HFF-Myc (cell line): ENCODE measurements at regions not wholly inside any gene's neighbourhood (a gene's known extent, or its start where the extent isn't known, plus 50 kb on each side); places are given as distances from the start of the nearest gene placed in this dataset.

Experiments used
- DNase-seq: peaks from one replicate; pipeline ENCODE4 v3.0.0-alpha.2; 2011; ENCODE audit warnings: low read depth; ENCODE audit errors: extremely low read depth
- H3K4me3 ChIP-seq: replicated peaks from 2 replicates; pipeline ENCODE4 v1.5.1; 2011; ENCODE audit warnings: low read depth, mild to moderate bottlenecking, control low read depth, low read length
- TF ChIP-seq, protein P1 (sequence below): IDR thresholded peaks from 2 replicates; pipeline ENCODE4 v1.5.1; 2012; ENCODE audit warnings: mild to moderate bottlenecking, low read depth, low read length, control low read depth; ENCODE audit errors: missing control alignments

DNA sequence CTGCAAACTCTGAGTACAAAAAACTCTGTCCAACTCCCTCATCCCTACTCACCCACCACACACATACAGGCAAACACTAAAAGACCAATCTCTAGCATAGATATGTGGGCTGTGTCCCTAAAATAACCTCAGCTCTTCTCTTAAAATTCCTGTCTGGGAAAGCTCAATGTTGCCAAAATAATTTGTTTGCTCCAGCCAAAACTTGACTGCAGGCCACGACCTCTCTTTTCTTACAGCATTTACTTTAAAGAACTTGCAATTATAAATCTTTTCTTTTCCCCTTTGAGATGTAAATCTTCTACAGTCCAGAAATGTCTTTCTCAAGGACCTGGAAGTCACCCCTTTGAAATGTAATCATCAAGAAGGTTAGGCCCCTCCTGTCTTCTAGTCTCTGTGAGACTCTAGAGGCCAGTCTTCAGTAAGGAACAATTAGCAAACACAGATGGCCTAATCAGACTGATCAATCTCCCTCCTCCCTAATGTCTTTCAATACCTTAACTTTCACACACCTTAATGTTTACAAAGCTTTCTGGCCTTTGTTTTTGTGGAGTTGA lies 483.6 kb upstream of the RGS18 start:
- TF ChIP-seq, protein P1, sequence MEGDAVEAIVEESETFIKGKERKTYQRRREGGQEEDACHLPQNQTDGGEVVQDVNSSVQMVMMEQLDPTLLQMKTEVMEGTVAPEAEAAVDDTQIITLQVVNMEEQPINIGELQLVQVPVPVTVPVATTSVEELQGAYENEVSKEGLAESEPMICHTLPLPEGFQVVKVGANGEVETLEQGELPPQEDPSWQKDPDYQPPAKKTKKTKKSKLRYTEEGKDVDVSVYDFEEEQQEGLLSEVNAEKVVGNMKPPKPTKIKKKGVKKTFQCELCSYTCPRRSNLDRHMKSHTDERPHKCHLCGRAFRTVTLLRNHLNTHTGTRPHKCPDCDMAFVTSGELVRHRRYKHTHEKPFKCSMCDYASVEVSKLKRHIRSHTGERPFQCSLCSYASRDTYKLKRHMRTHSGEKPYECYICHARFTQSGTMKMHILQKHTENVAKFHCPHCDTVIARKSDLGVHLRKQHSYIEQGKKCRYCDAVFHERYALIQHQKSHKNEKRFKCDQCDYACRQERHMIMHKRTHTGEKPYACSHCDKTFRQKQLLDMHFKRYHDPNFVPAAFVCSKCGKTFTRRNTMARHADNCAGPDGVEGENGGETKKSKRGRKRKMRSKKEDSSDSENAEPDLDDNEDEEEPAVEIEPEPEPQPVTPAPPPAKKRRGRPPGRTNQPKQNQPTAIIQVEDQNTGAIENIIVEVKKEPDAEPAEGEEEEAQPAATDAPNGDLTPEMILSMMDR: no peak
- no peak overlapping the region for H3K4me3 ChIP-seq

GRCh38 chr1:191675856-191676783 lies 482.1 kb upstream of the RGS18 start:
- no peak overlapping the region for H3K4me3 ChIP-seq
- TF ChIP-seq, protein P1: no peak
- no peak for DNase-seq

More for the DNA sequence above, 483.6 kb upstream of the RGS18 start:
- DNase-seq: no peak

GRCh38 chr1:191685669-191686068 lies 472.6 kb upstream of the RGS18 start:
- no peak overlapping the region for H3K4me3 ChIP-seq
- TF ChIP-seq, protein P1: no peak
- no peak for DNase-seq

- TF ChIP-seq, protein P1: no peak
Observed at GRCh38 chr1:191687721-191688120, 470.5 kb upstream of the RGS18 start.

GRCh38 chr1:191690931-191691330 lies 467.3 kb upstream of the RGS18 start:
- DNase-seq: no peak
- TF ChIP-seq, protein P1: no peak
- no peak overlapping the region for H3K4me3 ChIP-seq

More at GRCh38 chr1:191687721-191688120, 470.5 kb upstream of the RGS18 start:
- no peak for DNase-seq
- no peak overlapping the region for H3K4me3 ChIP-seq

- H3K4me3 ChIP-seq: no peak overlapping the region
- DNase-seq: no peak
- TF ChIP-seq, protein P1: no peak
Observed at GRCh38 chr1:191693797-191694196, 464.5 kb upstream of the RGS18 start.
